Activated B cell treated with CpG ODN at 0.5 μM for 24 hours (primary cell): ENCODE measurements at regions not wholly inside any gene's neighbourhood (a gene's known extent, or its start where the extent isn't known, plus 50 kb on each side); places are given as distances from the start of the nearest gene placed in this dataset.
"Not testable (repeated sequence)": the region's sequence is repeated elsewhere in the genome, so short reads cannot be mapped to it uniquely, and the experiment has no call there.

Source experiments
- ATAC-seq: fragments of 200-7000 bp; cut with Tn5 transposase; one replicate; pipeline ENCODE4 v1.10.0; 2021; ENCODE audit warnings: low read depth, mild to moderate bottlenecking, moderate library complexity
- CTCF ChIA-PET: fragments of 350-600 bp; sonication (Branson Sonifier 250); formaldehyde crosslinking; loops from one replicate; lab custom pipeline; 2021; ENCODE audit warnings: antibody characterized with exemption; lab: Charles Lee
- POLR2A ChIA-PET: fragments of 350-600 bp; sonication (Branson Sonifier 250); formaldehyde crosslinking; loops from one replicate; lab custom pipeline; 2021; ENCODE audit warnings: antibody characterized with exemption; lab: Charles Lee
- DNase-seq: peaks from one replicate; pipeline ENCODE4 v3.0.0; 2022
- H3K27ac Mint-ChIP-seq: one replicate; pipeline ENCODE4 v1.8.0; 2020; ENCODE audit warnings: mixed read lengths
- H3K27me3 Mint-ChIP-seq: one replicate; pipeline ENCODE4 v1.8.0; 2021; ENCODE audit warnings: mixed read lengths
- H3K36me3 Mint-ChIP-seq: one replicate; pipeline ENCODE4 v1.8.0; 2021; ENCODE audit warnings: low read depth, mixed read lengths
- H3K4me1 Mint-ChIP-seq: one replicate; pipeline ENCODE4 v1.8.0; 2021; ENCODE audit warnings: mixed read lengths
- H3K4me3 Mint-ChIP-seq: one replicate; pipeline ENCODE4 v1.8.0; 2020; ENCODE audit warnings: mild to moderate bottlenecking, mixed read lengths
- H3K9me3 Mint-ChIP-seq: one replicate; pipeline ENCODE4 v1.8.0; 2020; ENCODE audit warnings: mixed read lengths
- CTCF ChIP-seq: fragments of 200-600 bp; IDR thresholded peaks from one replicate; pipeline ENCODE4 v1.8.0; 2022; ENCODE audit warnings: antibody characterized with exemption, mild to moderate bottlenecking
- intact Hi-C: fragments of 100-400 bp; cut with micrococcal nuclease; formaldehyde crosslinking; loops from one replicate; pipeline ENCODE4 v1.15.1; 2024

- Mint-ChIP-seq H3K9me3 (peaks cover 2% of the 10 kb centered on the region), H3K27ac (no peak overlapping the region), H3K4me1 (no peaks in the 10 kb centered on the region), H3K36me3 (no peaks in the 10 kb centered on the region), H3K4me3 (no peak overlapping the region), H3K27me3 (peaks cover 12% of the 10 kb centered on the region)
- no peak for DNase-seq
- POLR2A ChIA-PET: no interaction called here
- CTCF ChIA-PET: no interaction called here
- intact Hi-C loops: no loop called here
- no peak for TF ChIP-seq CTCF
- ATAC-seq: no peak
These were observed 175.1 kb upstream of the PDE10A start for GRCh38 chr6:165837948-165838745.

- H3K27ac Mint-ChIP-seq, H3K9me3 Mint-ChIP-seq, DNase-seq, H3K4me3 Mint-ChIP-seq, H3K27me3 Mint-ChIP-seq, CTCF ChIA-PET, POLR2A ChIA-PET, intact Hi-C loops, ATAC-seq, H3K36me3 Mint-ChIP-seq, H3K4me1 Mint-ChIP-seq: not testable (repeated sequence)
These were observed 173.6 kb upstream of the PDE10A start for GRCh38 chr6:165836648-165837047.

- POLR2A ChIA-PET: no interaction called here
- Mint-ChIP-seq H3K27me3 (peaks cover 9% of the 10 kb centered on the region), H3K4me3 (no peak overlapping the region)
These were observed 172.4 kb upstream of the PDE10A start for GRCh38 chr6:165835410-165835851.

GRCh38 chr6:165834613-165835259 lies 171.7 kb upstream of the PDE10A start:
- Mint-ChIP-seq H3K36me3 (no peaks in the 10 kb centered on the region), H3K4me1 (peaks cover 2% of the 10 kb centered on the region), H3K27ac (no peak overlapping the region), H3K4me3 (no peak overlapping the region), H3K9me3 (peaks cover 2% of the 10 kb centered on the region), H3K27me3 (peaks cover 8% of the 10 kb centered on the region)
- no peak for ATAC-seq
- no peak for DNase-seq
- POLR2A ChIA-PET: no interaction called here
- CTCF ChIA-PET: no interaction called here
- intact Hi-C loops: no loop called here
- TF ChIP-seq CTCF: no peak

More at GRCh38 chr6:165835410-165835851, 172.4 kb upstream of the PDE10A start:
- ATAC-seq (no peak), DNase-seq (no peak)
- Mint-ChIP-seq H3K9me3 (peaks cover 2% of the 10 kb centered on the region), H3K36me3 (no peaks in the 10 kb centered on the region), H3K4me1 (peaks cover 2% of the 10 kb centered on the region), H3K27ac (no peak overlapping the region)
- intact Hi-C loops: no loop called here
- CTCF ChIA-PET: no interaction called here
- no peak for TF ChIP-seq CTCF

GRCh38 chr6:165833355-165833754 lies 170.3 kb upstream of the PDE10A start:
- Mint-ChIP-seq H3K9me3 (no peaks in the 10 kb centered on the region), H3K36me3 (no peaks in the 10 kb centered on the region), H3K27me3 (peaks cover 5% of the 10 kb centered on the region), H3K27ac (no peak overlapping the region), H3K4me3 (no peak overlapping the region), H3K4me1 (peaks cover 2% of the 10 kb centered on the region)
- ChIA-PET POLR2A (no interaction called here), CTCF (no interaction called here)
- intact Hi-C loops: no loop called here
- ATAC-seq: no peak
- no peak for DNase-seq
- TF ChIP-seq CTCF: no peak
